ENCODE measurements at regions not wholly inside any gene's neighbourhood (a gene's known extent, or its start where the extent isn't known, plus 50 kb on each side); places are given as distances from the start of the nearest gene placed in this dataset.
"Not testable (repeated sequence)": the region's sequence is repeated elsewhere in the genome, so short reads cannot be mapped to it uniquely, and the experiment has no call there.

- no peak for DNase-seq
These were observed 148.8 kb upstream of the ROPN1 start for GRCh38 chr3:124140746-124141145.

GRCh38 chr3:124142389-124142970 is 150.6 kb upstream of the ROPN1 start:
- no peak for DNase-seq

- no peak for DNase-seq
These were observed 151.1 kb upstream of the ROPN1 start for GRCh38 chr3:124143047-124143446.

GRCh38 chr3:124144035-124144814 is 152.3 kb upstream of the ROPN1 start:
- DNase-seq: no peak

- no peak for DNase-seq
These were observed 155.5 kb upstream of the ROPN1 start for GRCh38 chr3:124147429-124147828.

GRCh38 chr3:124147946-124148345 is 156.0 kb upstream of the ROPN1 start:
- no peak for DNase-seq

- no peak for DNase-seq
These were observed 157.2 kb upstream of the ROPN1 start for GRCh38 chr3:124149081-124149480.

- DNase-seq: no peak
These were observed 157.8 kb upstream of the ROPN1 start for GRCh38 chr3:124149771-124150170.

- not testable (repeated sequence) for DNase-seq
These were observed 161.0 kb upstream of the ROPN1 start for GRCh38 chr3:124152891-124153290.

GRCh38 chr3:124156866-124157712 is 165.2 kb upstream of the ROPN1 start:
- no peak for DNase-seq

GRCh38 chr3:124157748-124158147 is 165.8 kb upstream of the ROPN1 start:
- no peak for DNase-seq

GRCh38 chr3:124158168-124158881 is 166.4 kb upstream of the ROPN1 start:
- DNase-seq: no peak

GRCh38 chr3:124161448-124161847 is 169.5 kb upstream of the ROPN1 start:
- DNase-seq: no peak

GRCh38 chr3:124163689-124164088 is 171.8 kb upstream of the ROPN1 start:
- DNase-seq: no peak

- no peak for DNase-seq
These were observed 176.3 kb upstream of the ROPN1 start for GRCh38 chr3:124168271-124168670.

GRCh38 chr3:124172283-124172682 is 180.4 kb upstream of the ROPN1 start:
- DNase-seq: no peak

- DNase-seq: no peak
These were observed 180.9 kb upstream of the ROPN1 start for GRCh38 chr3:124172816-124173215.

GRCh38 chr3:124174476-124174875 is 182.6 kb upstream of the ROPN1 start:
- no peak for DNase-seq

GRCh38 chr3:124174910-124175874 is 183.3 kb upstream of the ROPN1 start:
- no peak for DNase-seq

- no peak for DNase-seq
These were observed 185.1 kb upstream of the ROPN1 start for GRCh38 chr3:124177071-124177470.

- no peak for DNase-seq
These were observed 186.6 kb upstream of the ROPN1 start for GRCh38 chr3:124178531-124178930.

- DNase-seq: no peak
These were observed 208.5 kb upstream of the ROPN1 start for GRCh38 chr3:124200407-124200806.
